ENCODE measurements at regions not wholly inside any gene's neighbourhood (a gene's known extent, or its start where the extent isn't known, plus 50 kb on each side); places are given as distances from the start of the nearest gene placed in this dataset.

DNA sequence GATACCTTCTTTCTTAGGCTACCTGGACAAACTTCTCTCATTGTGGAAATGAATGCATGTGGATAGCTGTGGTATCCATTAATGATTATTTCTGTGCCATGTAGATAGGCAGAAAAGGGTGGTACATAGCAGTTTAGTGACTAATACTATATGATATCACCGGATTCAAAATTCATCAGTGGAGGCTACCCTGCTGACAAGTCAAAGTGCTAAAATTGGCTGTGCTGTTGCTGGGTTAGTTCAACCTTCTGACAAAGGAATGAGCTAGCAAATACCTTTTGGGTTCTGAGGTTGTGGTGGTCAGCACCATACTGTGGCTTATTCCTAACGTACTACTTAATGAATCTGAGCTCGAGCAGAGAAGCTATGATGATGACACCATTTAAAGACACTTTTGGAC, 109.1 kb downstream of the TFAP2B start:
- DNase-seq (ENCODE audit: low spot score, unreplicated experiment) = no peak
- TF ChIP-seq, protein P1, sequence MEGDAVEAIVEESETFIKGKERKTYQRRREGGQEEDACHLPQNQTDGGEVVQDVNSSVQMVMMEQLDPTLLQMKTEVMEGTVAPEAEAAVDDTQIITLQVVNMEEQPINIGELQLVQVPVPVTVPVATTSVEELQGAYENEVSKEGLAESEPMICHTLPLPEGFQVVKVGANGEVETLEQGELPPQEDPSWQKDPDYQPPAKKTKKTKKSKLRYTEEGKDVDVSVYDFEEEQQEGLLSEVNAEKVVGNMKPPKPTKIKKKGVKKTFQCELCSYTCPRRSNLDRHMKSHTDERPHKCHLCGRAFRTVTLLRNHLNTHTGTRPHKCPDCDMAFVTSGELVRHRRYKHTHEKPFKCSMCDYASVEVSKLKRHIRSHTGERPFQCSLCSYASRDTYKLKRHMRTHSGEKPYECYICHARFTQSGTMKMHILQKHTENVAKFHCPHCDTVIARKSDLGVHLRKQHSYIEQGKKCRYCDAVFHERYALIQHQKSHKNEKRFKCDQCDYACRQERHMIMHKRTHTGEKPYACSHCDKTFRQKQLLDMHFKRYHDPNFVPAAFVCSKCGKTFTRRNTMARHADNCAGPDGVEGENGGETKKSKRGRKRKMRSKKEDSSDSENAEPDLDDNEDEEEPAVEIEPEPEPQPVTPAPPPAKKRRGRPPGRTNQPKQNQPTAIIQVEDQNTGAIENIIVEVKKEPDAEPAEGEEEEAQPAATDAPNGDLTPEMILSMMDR (IDR thresholded peaks at IDR 0.05; ENCODE audit: unreplicated experiment) = no peak
- Mint-ChIP-seq H3K4me1 (ENCODE audit: low read depth) (peaks cover 14% of the 10 kb centered on the region), H3K4me3 (ENCODE audit: low read depth) (no peak overlapping the region), H3K36me3 (ENCODE audit: insufficient read depth) (no peaks in the 10 kb centered on the region), H3K27ac (no peak overlapping the region), H3K9me3 (ENCODE audit: low read depth) (no peaks in the 10 kb centered on the region), H3K27me3 (no peaks in the 10 kb centered on the region)

DNA sequence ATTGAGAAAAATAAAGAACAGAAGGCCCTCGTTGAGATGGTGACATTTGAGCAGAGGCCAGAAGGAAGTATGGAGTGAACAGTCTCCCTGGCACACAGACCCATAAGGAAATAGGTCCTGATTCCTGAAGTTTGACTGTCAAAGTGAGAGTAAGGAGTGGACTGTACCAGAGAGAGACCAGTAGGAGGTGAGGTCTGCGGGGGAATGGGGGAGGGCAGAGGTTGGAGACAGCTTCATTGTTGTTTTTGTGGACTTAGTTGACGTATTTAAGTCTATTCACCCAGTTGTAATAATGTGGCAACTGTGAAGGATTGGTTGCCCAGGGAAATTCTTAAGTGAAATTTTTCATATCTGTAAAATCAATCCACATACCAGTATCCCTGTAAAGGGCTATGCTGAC, 110.7 kb downstream of the TFAP2B start:
- no peak for DNase-seq (ENCODE audit: low spot score, unreplicated experiment)
- Mint-ChIP-seq H3K4me3 (ENCODE audit: low read depth) (no peak overlapping the region), H3K36me3 (ENCODE audit: insufficient read depth) (no peaks in the 10 kb centered on the region), H3K9me3 (ENCODE audit: low read depth) (no peaks in the 10 kb centered on the region), H3K27ac (no peak overlapping the region), H3K27me3 (no peaks in the 10 kb centered on the region), H3K4me1 (ENCODE audit: low read depth) (peaks cover 11% of the 10 kb centered on the region)
- TF ChIP-seq, protein P1 (IDR thresholded peaks at IDR 0.05; ENCODE audit: unreplicated experiment) = no peak

DNA sequence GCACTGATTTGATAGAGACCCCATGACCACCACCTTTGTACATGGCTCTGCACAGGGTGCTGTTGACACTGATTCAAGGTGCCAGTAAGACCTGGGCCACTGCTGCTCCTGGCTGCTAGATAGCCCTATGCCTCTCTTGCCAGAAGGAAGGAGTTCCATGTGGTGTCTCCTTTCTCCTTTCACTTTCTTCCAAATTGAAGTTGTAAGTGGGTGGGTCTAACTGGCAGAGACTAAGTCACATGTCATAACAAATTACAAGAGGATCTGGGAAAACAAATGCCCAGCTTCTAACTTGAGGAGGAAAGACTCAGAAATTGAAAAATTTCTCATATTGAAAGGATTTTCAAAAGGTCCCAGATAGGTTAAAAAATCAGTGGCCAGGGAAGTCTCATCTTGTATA, 116.8 kb downstream of the TFAP2B start:
- TF ChIP-seq, protein P1 (IDR thresholded peaks at IDR 0.05; ENCODE audit: unreplicated experiment) = no peak
- Mint-ChIP-seq H3K36me3 (ENCODE audit: insufficient read depth) (no peaks in the 10 kb centered on the region), H3K27ac (no peak overlapping the region), H3K4me1 (ENCODE audit: low read depth) (no peaks in the 10 kb centered on the region), H3K9me3 (ENCODE audit: low read depth) (no peaks in the 10 kb centered on the region), H3K27me3 (no peaks in the 10 kb centered on the region), H3K4me3 (ENCODE audit: low read depth) (no peak overlapping the region)
- no peak for DNase-seq (ENCODE audit: low spot score, unreplicated experiment)

DNA sequence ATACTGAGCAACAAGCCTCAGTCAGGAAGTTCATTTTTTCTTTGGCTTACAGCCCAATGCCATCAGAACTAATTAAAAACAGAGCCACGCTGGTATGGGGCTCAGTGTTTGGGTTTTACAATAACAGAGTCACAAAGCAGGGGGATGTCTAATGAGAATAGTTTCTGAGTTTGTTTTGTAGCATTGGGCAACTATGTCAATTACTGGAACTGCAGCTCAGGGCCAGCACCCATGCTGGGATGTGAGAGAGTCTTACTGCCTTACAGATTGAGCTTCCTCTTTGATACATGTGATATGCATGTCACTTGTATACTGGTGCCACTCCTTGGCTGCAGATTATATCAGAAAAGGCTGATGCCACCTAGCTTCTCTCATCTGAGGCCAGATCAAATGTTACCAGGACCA, 117.6 kb downstream of the TFAP2B start:
- Mint-ChIP-seq H3K9me3 (ENCODE audit: low read depth) (no peaks in the 10 kb centered on the region), H3K4me1 (ENCODE audit: low read depth) (no peaks in the 10 kb centered on the region), H3K4me3 (ENCODE audit: low read depth) (no peak overlapping the region), H3K27me3 (no peaks in the 10 kb centered on the region), H3K36me3 (ENCODE audit: insufficient read depth) (no peaks in the 10 kb centered on the region), H3K27ac (no peak overlapping the region)
- TF ChIP-seq, protein P1 (IDR thresholded peaks at IDR 0.05; ENCODE audit: unreplicated experiment) = no peak
- no peak for DNase-seq (ENCODE audit: low spot score, unreplicated experiment)

DNA sequence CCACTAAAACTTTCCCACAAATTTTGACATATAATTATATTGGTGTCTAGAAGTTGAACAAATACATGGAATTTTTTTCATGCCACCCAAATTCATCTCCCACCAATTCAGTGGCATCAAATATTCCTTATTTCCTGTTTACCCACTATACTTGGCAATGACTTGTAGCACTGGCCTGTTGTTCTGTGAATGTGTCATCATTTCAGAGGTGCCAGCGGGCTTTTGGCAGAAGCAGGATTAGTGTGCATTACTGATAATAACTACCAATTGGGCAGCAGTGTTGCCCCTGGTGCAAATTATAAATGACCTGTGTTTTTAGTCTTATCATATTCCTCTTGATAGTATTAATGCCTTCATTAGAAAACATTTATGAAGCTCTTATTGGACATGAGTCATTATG, 121.3 kb downstream of the TFAP2B start:
- H3K4me1 Mint-ChIP-seq (ENCODE audit: low read depth) = no peaks in the 10 kb centered on the region
- no peak for DNase-seq (ENCODE audit: low spot score, unreplicated experiment)
- TF ChIP-seq, protein P1 (IDR thresholded peaks at IDR 0.05; ENCODE audit: unreplicated experiment) = no peak
- H3K9me3 Mint-ChIP-seq (ENCODE audit: low read depth) = no peaks in the 10 kb centered on the region
- H3K27me3 Mint-ChIP-seq = no peaks in the 10 kb centered on the region
- no peak overlapping the region for H3K4me3 Mint-ChIP-seq (ENCODE audit: low read depth)
- no peak overlapping the region for H3K27ac Mint-ChIP-seq
- no peaks in the 10 kb centered on the region for H3K36me3 Mint-ChIP-seq (ENCODE audit: insufficient read depth)
